ENCODE measurements at regions not wholly inside any gene's neighbourhood (a gene's known extent, or its start where the extent isn't known, plus 50 kb on each side); places are given as distances from the start of the nearest gene placed in this dataset.

- TF ChIP-seq EZH2 (IDR thresholded peaks at IDR 0.05; ENCODE audit: insufficient read depth, low read length) (no peak), CTCF (IDR thresholded peaks at IDR 0.05; ENCODE audit: insufficient read depth, low read depth, low read length) (no peak)
Measured at GRCh38 chr10:8874972-8875371, 820.5 kb downstream of the GATA3 start.
